Trophoblast cell (in vitro differentiated cells and primary cell): ENCODE measurements at regions not wholly inside any gene's neighbourhood (a gene's known extent, or its start where the extent isn't known, plus 50 kb on each side); places are given as distances from the start of the nearest gene placed in this dataset.

Experiments used
- DNase-seq, 2 donors: peaks; one replicate each; pipeline ENCODE4 v3.0.0-alpha.2; 2016
- H2AFZ ChIP-seq: 2 replicates; pipeline ENCODE4 v1.6.1; 2013; ENCODE audit warnings: low read length, moderate library complexity, mild to moderate bottlenecking; ENCODE audit not compliant: insufficient read depth, poor library complexity
- H2AK5ac ChIP-seq: 2 replicates; pipeline ENCODE4 v1.6.1; 2013; ENCODE audit warnings: mild to moderate bottlenecking, low read length
- H2BK120ac ChIP-seq: 2 replicates; pipeline ENCODE4 v1.6.1; 2013; ENCODE audit warnings: low read length, mild to moderate bottlenecking, moderate library complexity; ENCODE audit not compliant: insufficient read depth, poor library complexity
- H2BK12ac ChIP-seq: 2 replicates; pipeline ENCODE4 v1.6.1; 2013; ENCODE audit warnings: mild to moderate bottlenecking, low read length, moderate library complexity
- H2BK5ac ChIP-seq: 2 replicates; pipeline ENCODE4 v1.6.1; 2013; ENCODE audit warnings: low read length, low read depth, moderate library complexity, mild to moderate bottlenecking; ENCODE audit not compliant: poor library complexity
- H3K14ac ChIP-seq: 2 replicates; pipeline ENCODE4 v1.6.1; 2013; ENCODE audit warnings: mild to moderate bottlenecking, low read length
- H3K18ac ChIP-seq: 2 replicates; pipeline ENCODE4 v1.6.1; 2013; ENCODE audit warnings: mild to moderate bottlenecking, low read length
- H3K23ac ChIP-seq: 2 replicates; pipeline ENCODE4 v1.6.1; 2013; ENCODE audit warnings: low read length
- H3K27ac ChIP-seq: 2 replicates; pipeline ENCODE4 v1.5.1; 2013; ENCODE audit warnings: low read depth, mild to moderate bottlenecking, inconsistent platforms, low read length, moderate library complexity
- H3K27me3 ChIP-seq: 2 replicates; pipeline ENCODE4 v1.6.1; 2013; ENCODE audit warnings: inconsistent platforms, mild to moderate bottlenecking, low read length, moderate library complexity; ENCODE audit not compliant: insufficient read depth
- H3K36me3 ChIP-seq, 2 experiments: 1 replicate in 1 of 2; 2 replicates in 1 of 2; pipeline ENCODE4 v1.6.1; 2013; ENCODE audit warnings: low read length in 2 of 2, mild to moderate bottlenecking in 2 of 2, moderate library complexity in 1 of 2; ENCODE audit not compliant: insufficient read depth in 2 of 2, control insufficient read depth in 1 of 2
- H3K4ac ChIP-seq: 2 replicates; pipeline ENCODE4 v1.6.1; 2013; ENCODE audit warnings: low read depth, mild to moderate bottlenecking, low read length, moderate library complexity
- H3K4me1 ChIP-seq, 2 experiments: 1 replicate in 1 of 2; 2 replicates in 1 of 2; pipeline ENCODE4 v1.6.1; 2013; ENCODE audit warnings: low read length in 2 of 2, mild to moderate bottlenecking in 2 of 2, moderate library complexity in 1 of 2; ENCODE audit not compliant: insufficient read depth in 2 of 2, control insufficient read depth in 1 of 2
- H3K4me2 ChIP-seq: 2 replicates; pipeline ENCODE4 v1.6.1; 2013; ENCODE audit warnings: inconsistent platforms, mild to moderate bottlenecking, low read length, moderate library complexity
- H3K4me3 ChIP-seq: 2 replicates; pipeline ENCODE4 v1.5.1; 2013; ENCODE audit warnings: mild to moderate bottlenecking, low read depth, low read length, inconsistent platforms
- H3K79me1 ChIP-seq: one replicate; pipeline ENCODE4 v1.6.1; 2013; ENCODE audit warnings: low read length
- H3K79me2 ChIP-seq: 2 replicates; pipeline ENCODE4 v1.6.1; 2013; ENCODE audit warnings: low read length, mild to moderate bottlenecking; ENCODE audit not compliant: control insufficient read depth, insufficient read depth, poor library complexity
- H3K9ac ChIP-seq: 2 replicates; pipeline ENCODE4 v1.6.1; 2013; ENCODE audit warnings: mild to moderate bottlenecking, low read length
- H3K9me3 ChIP-seq: 2 replicates; pipeline ENCODE4 v1.6.1; 2013; ENCODE audit warnings: low read depth, mild to moderate bottlenecking, control low read depth, inconsistent platforms, low read length; ENCODE audit not compliant: insufficient read depth
- H4K12ac ChIP-seq: 2 replicates; pipeline ENCODE4 v1.6.1; 2013; ENCODE audit warnings: low read depth, mild to moderate bottlenecking, low read length, moderate library complexity
- H4K8ac ChIP-seq: 2 replicates; pipeline ENCODE4 v1.6.1; 2013; ENCODE audit warnings: low read depth, mild to moderate bottlenecking, low read length, moderate library complexity
- H4K91ac ChIP-seq: one replicate; pipeline ENCODE4 v1.6.1; 2013; ENCODE audit warnings: low read depth, mild to moderate bottlenecking, low read length, moderate library complexity
- WGBS: extraction: QIAGEN DNeasy Blood & Tissue Kit; methylation state at CpG from one replicate; pipeline ENCODE4 v1.1.7; 2013; ENCODE audit warnings: missing lambda C conversion rate; ENCODE audit not compliant: insufficient read length, insufficient coverage; ENCODE audit errors: extremely low coverage; 5-methylcytosine and 5-hydroxymethylcytosine counted together

- no peak overlapping the region for H2BK12ac ChIP-seq
- DNase-seq, result no peak
- no peak overlapping the region for H2BK120ac ChIP-seq
- no peak overlapping the region for H2BK5ac ChIP-seq
- H3K4me3 ChIP-seq, result no peak overlapping the region
- H2AK5ac ChIP-seq, result no peak overlapping the region
- no peak overlapping the region for H4K91ac ChIP-seq
- H3K4me1 ChIP-seq, result peaks cover under 1% of the 10 kb centered on the region in 2 experiments
- H3K9me3 ChIP-seq, result no peaks in the 10 kb centered on the region
- no peak overlapping the region for H4K8ac ChIP-seq
- no peaks in the 10 kb centered on the region for H3K79me1 ChIP-seq
- no peak overlapping the region for H4K12ac ChIP-seq
- no peak overlapping the region for H3K4me2 ChIP-seq
- H3K9ac ChIP-seq, result no peak overlapping the region
- H3K18ac ChIP-seq, result no peak overlapping the region
- no peak overlapping the region for H3K23ac ChIP-seq
- WGBS, result no CpG with 5 or more reads among the region's 3 CpGs
- no peak overlapping the region for H3K4ac ChIP-seq
- H3K27me3 ChIP-seq, result no peaks in the 10 kb centered on the region
- H3K14ac ChIP-seq, result no peak overlapping the region
- no peak overlapping the region for H2AFZ ChIP-seq
- H3K79me2 ChIP-seq, result no peaks in the 10 kb centered on the region
- no peak overlapping the region for H3K27ac ChIP-seq
- H3K36me3 ChIP-seq, result no peaks in the 10 kb centered on the region
These were observed 84.4 kb upstream of the SPATA13 start for GRCh38 chr13:24076109-24076508.

GRCh38 chr13:24076636-24077035, 83.9 kb upstream of the SPATA13 start:
- Histone ChIP-seq H2BK12ac (no peak overlapping the region), H3K4ac (no peak overlapping the region), H2AK5ac (no peak overlapping the region), H3K23ac (no peak overlapping the region), H3K9ac (no peak overlapping the region), H3K79me1 (no peaks in the 10 kb centered on the region), H3K18ac (no peak overlapping the region), H2BK120ac (no peak overlapping the region), H3K4me3 (no peak overlapping the region), H4K12ac (no peak overlapping the region), H3K9me3 (no peaks in the 10 kb centered on the region), H3K27ac (no peak overlapping the region), H3K36me3 (no peaks in the 10 kb centered on the region), H3K4me1 (no peaks in the 10 kb centered on the region), H2BK5ac (no peak overlapping the region), H4K91ac (no peak overlapping the region), H4K8ac (no peak overlapping the region), H3K14ac (no peak overlapping the region), H3K4me2 (no peak overlapping the region), H3K27me3 (no peaks in the 10 kb centered on the region), H2AFZ (no peak overlapping the region), H3K79me2 (no peaks in the 10 kb centered on the region)
- WGBS, result no CpG with 5 or more reads among the region's 8 CpGs
- no peak for DNase-seq

- H3K4me2 ChIP-seq, result no peak overlapping the region
- H3K23ac ChIP-seq, result no peak overlapping the region
- H2BK120ac ChIP-seq, result no peak overlapping the region
- H3K79me1 ChIP-seq, result no peaks in the 10 kb centered on the region
- no peaks in the 10 kb centered on the region for H3K79me2 ChIP-seq
- no peaks in the 10 kb centered on the region for H3K9me3 ChIP-seq
- no peak overlapping the region for H3K9ac ChIP-seq
- no CpG with 5 or more reads among the region's 5 CpGs for WGBS
- H4K8ac ChIP-seq, result no peak overlapping the region
- no peak overlapping the region for H2AFZ ChIP-seq
- no peak overlapping the region for H3K27ac ChIP-seq
- H4K91ac ChIP-seq, result no peak overlapping the region
- no peak overlapping the region for H3K14ac ChIP-seq
- H3K18ac ChIP-seq, result no peak overlapping the region
- H2BK5ac ChIP-seq, result no peak overlapping the region
- H2BK12ac ChIP-seq, result no peak overlapping the region
- H3K27me3 ChIP-seq, result no peaks in the 10 kb centered on the region
- H3K36me3 ChIP-seq, result no peaks in the 10 kb centered on the region
- H3K4me1 ChIP-seq, result no peaks in the 10 kb centered on the region
- H4K12ac ChIP-seq, result no peak overlapping the region
- H3K4me3 ChIP-seq, result no peak overlapping the region
- DNase-seq, result no peak
- H2AK5ac ChIP-seq, result no peak overlapping the region
- H3K4ac ChIP-seq, result no peak overlapping the region
These were observed 80.4 kb upstream of the SPATA13 start for GRCh38 chr13:24080134-24080533.

GRCh38 chr13:24081387-24081786, 79.1 kb upstream of the SPATA13 start:
- H3K14ac ChIP-seq, result no peak overlapping the region
- H3K4me3 ChIP-seq, result no peak overlapping the region
- H4K12ac ChIP-seq, result no peak overlapping the region
- H4K91ac ChIP-seq, result no peak overlapping the region
- H3K36me3 ChIP-seq, result no peaks in the 10 kb centered on the region
- H2BK12ac ChIP-seq, result no peak overlapping the region
- no peak overlapping the region for H3K27ac ChIP-seq
- H3K9ac ChIP-seq, result no peak overlapping the region
- no peak for DNase-seq
- no CpG with 5 or more reads among the region's 2 CpGs for WGBS
- H3K18ac ChIP-seq, result no peak overlapping the region
- no peak overlapping the region for H3K4ac ChIP-seq
- no peaks in the 10 kb centered on the region for H3K4me1 ChIP-seq
- H4K8ac ChIP-seq, result no peak overlapping the region
- H3K79me1 ChIP-seq, result no peaks in the 10 kb centered on the region
- H2BK5ac ChIP-seq, result no peak overlapping the region
- H3K4me2 ChIP-seq, result no peak overlapping the region
- no peak overlapping the region for H2AFZ ChIP-seq
- H3K79me2 ChIP-seq, result no peaks in the 10 kb centered on the region
- no peak overlapping the region for H2AK5ac ChIP-seq
- H3K23ac ChIP-seq, result no peak overlapping the region
- H3K9me3 ChIP-seq, result no peaks in the 10 kb centered on the region
- no peak overlapping the region for H2BK120ac ChIP-seq
- H3K27me3 ChIP-seq, result no peaks in the 10 kb centered on the region
